ENCODE measurements at regions not wholly inside any gene's neighbourhood (a gene's known extent, or its start where the extent isn't known, plus 50 kb on each side); places are given as distances from the start of the nearest gene placed in this dataset.

- Histone ChIP-seq H3K23ac (ENCODE audit: low read length in 2 of 2) (peak overlapping the region in 1 of 2 experiments; percentile 96), H2BK12ac (ENCODE audit: low read length in 2 of 2) (peak overlapping the region; percentile 69 to 96), H2AFZ (ENCODE audit: low read depth, low read length) (no peak overlapping the region), H3K36me3 (ENCODE audit: control insufficient read depth in 1 of 2, insufficient read depth in 2 of 2, low read depth in 1 of 2, low read length in 2 of 2) (peaks cover 38 to 94% of the 10 kb centered on the region in 2 experiments), H3K79me1 (replicated peaks; ENCODE audit: low read length, poor library complexity, severe bottlenecking) (no peaks in the 10 kb centered on the region), H3K27me3 (ENCODE audit: control insufficient read depth in 1 of 2, insufficient read depth in 1 of 2, low read length in 2 of 2) (no peaks in the 10 kb centered on the region), H3K4ac (ENCODE audit: low read depth in 1 of 2, low read length in 2 of 2) (peak overlapping the region; percentile 57 to 84), H2BK5ac (ENCODE audit: low read depth, low read length, poor library complexity, severe bottlenecking) (peak overlapping the region; percentile 83), H3K4me1 (ENCODE audit: control insufficient read depth, insufficient read depth, low read depth, low read length) (peaks cover 44% of the 10 kb centered on the region), H3K4me3 (ENCODE audit: insufficient read depth in 1 of 2, low read depth in 1 of 2, low read length in 2 of 2) (peak overlapping the region in 1 of 2 experiments; percentile 67), H3K4me2 (ENCODE audit: low read length, poor library complexity, severe bottlenecking) (no peak overlapping the region), H4K91ac (ENCODE audit: low read length) (peak overlapping the region; percentile 73), H3K9ac (ENCODE audit: low read length) (peak overlapping the region; percentile 91), H3K27ac (ENCODE audit: low read length, poor library complexity, severe bottlenecking) (peak overlapping the region; percentile 99), H2BK120ac (ENCODE audit: low read depth, low read length) (peak overlapping the region; percentile 11), H2AK5ac (ENCODE audit: low read length, severe bottlenecking) (peak overlapping the region; percentile 96), H3K14ac (ENCODE audit: low read length in 2 of 2) (peak overlapping the region in 1 of 2 experiments; percentile 53), H2BK15ac (ENCODE audit: low read depth, poor library complexity, severe bottlenecking) (peak overlapping the region; percentile 74), H3K18ac (ENCODE audit: low read depth in 1 of 2, low read length in 2 of 2) (peak overlapping the region; percentile 46 to 85), H3K9me3 (ENCODE audit: control insufficient read depth, low read length) (no peaks in the 10 kb centered on the region), H4K8ac (ENCODE audit: low read length) (peak overlapping the region; percentile 81)
- WGBS: 100% methylated on average over 2 of the region's 3 CpGs
- peak; percentile 32 for DNase-seq
Observed at GRCh38 chr7:130902755-130903357, 168.8 kb upstream of the KLF14 start.

GRCh38 chr7:130903358-130903974 is 169.5 kb upstream of the KLF14 start:
- H3K14ac ChIP-seq (ENCODE audit: low read length in 2 of 2): no peak overlapping the region
- H4K8ac ChIP-seq (ENCODE audit: low read length): no peak overlapping the region
- 5% methylated on average over 7 of the region's 8 CpGs for WGBS

DNA sequence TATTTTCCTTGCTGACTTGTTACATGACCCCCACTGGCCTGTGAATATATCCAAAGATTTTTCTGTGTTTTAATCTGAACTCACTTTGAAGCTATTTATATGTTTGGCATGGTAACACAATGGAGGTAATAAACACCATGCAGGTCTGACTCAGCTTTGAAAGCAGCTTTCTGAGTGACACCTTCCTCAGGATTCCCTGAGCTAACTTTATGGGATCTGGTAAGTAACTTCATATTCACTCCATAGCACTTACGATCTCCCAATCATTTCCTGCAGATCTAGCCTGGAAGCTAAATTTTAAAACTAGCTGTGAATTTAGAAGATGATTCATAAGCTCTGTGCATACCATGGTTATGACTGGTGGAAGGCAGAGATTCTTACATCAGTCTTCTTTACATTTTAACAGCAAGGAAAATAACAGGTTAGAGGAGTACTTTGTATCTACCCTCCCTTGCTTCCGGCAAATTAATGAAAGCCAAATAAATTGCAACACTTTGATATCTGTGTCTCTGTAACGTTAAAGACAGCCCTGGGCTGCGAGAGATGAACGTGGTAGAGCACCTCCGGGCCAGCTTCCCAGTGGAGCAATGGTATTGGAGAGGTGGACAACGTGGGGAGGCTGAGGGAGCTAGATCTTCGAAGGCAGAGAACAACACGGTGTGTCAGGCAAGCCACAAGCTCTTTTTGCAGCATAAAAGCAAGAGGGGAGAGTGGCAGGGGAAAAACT is 170.2 kb upstream of the KLF14 start:
- Histone ChIP-seq H3K36me3 (ENCODE audit: control insufficient read depth in 1 of 2, insufficient read depth in 2 of 2, low read depth in 1 of 2, low read length in 2 of 2) (peaks cover 31 to 89% of the 10 kb centered on the region in 2 experiments), H3K27ac (ENCODE audit: low read length, poor library complexity, severe bottlenecking) (peak overlapping the region; percentile 99), H3K4me2 (ENCODE audit: low read length, poor library complexity, severe bottlenecking) (peak overlapping the region; percentile 68), H4K8ac (ENCODE audit: low read length) (peak overlapping the region; percentile 84), H2BK5ac (ENCODE audit: low read depth, low read length, poor library complexity, severe bottlenecking) (peak overlapping the region; percentile 67), H2AFZ (ENCODE audit: low read depth, low read length) (no peak overlapping the region), H3K4me3 (ENCODE audit: insufficient read depth in 1 of 2, low read depth in 1 of 2, low read length in 2 of 2) (peak overlapping the region in 1 of 2 experiments; percentile 67), H3K18ac (ENCODE audit: low read depth in 1 of 2, low read length in 2 of 2) (peak overlapping the region; percentile 41 to 84), H2BK120ac (ENCODE audit: low read depth, low read length) (peak overlapping the region; percentile 64), H2BK12ac (ENCODE audit: low read length in 2 of 2) (peak overlapping the region; percentile 75 to 84), H3K4me1 (ENCODE audit: control insufficient read depth, insufficient read depth, low read depth, low read length) (peaks cover 38% of the 10 kb centered on the region), H3K23ac (ENCODE audit: low read length in 2 of 2) (no peak overlapping the region), H4K91ac (ENCODE audit: low read length) (no peak overlapping the region), H3K9ac (ENCODE audit: low read length) (peak overlapping the region; percentile 91), H3K14ac (ENCODE audit: low read length in 2 of 2) (no peak overlapping the region), H2AK5ac (ENCODE audit: low read length, severe bottlenecking) (peak overlapping the region; percentile 69), H3K27me3 (ENCODE audit: control insufficient read depth in 1 of 2, insufficient read depth in 1 of 2, low read length in 2 of 2) (no peaks in the 10 kb centered on the region), H3K4ac (ENCODE audit: low read depth in 1 of 2, low read length in 2 of 2) (peak overlapping the region in 1 of 2 experiments; percentile 47), H3K79me1 (replicated peaks; ENCODE audit: low read length, poor library complexity, severe bottlenecking) (no peaks in the 10 kb centered on the region), H2BK15ac (ENCODE audit: low read depth, poor library complexity, severe bottlenecking) (no peak overlapping the region), H3K9me3 (ENCODE audit: control insufficient read depth, low read length) (no peaks in the 10 kb centered on the region)
- WGBS: 6% methylated on average over 8 of the region's 9 CpGs
- DNase-seq: peak; percentile 97

More at GRCh38 chr7:130903358-130903974, 169.5 kb upstream of the KLF14 start:
- H3K18ac ChIP-seq (ENCODE audit: low read depth in 1 of 2, low read length in 2 of 2): peak overlapping the region; percentile 46 to 56
- peak overlapping the region in 1 of 2 experiments; percentile 50 for H3K4ac ChIP-seq (ENCODE audit: low read depth in 1 of 2, low read length in 2 of 2)
- no peak overlapping the region for H2AFZ ChIP-seq (ENCODE audit: low read depth, low read length)
- peak overlapping the region; percentile 99 for H3K27ac ChIP-seq (ENCODE audit: low read length, poor library complexity, severe bottlenecking)
- H3K9me3 ChIP-seq (ENCODE audit: control insufficient read depth, low read length): no peaks in the 10 kb centered on the region
- H2BK120ac ChIP-seq (ENCODE audit: low read depth, low read length): no peak overlapping the region
- H2BK12ac ChIP-seq (ENCODE audit: low read length in 2 of 2): no peak overlapping the region
- no peak overlapping the region for H4K91ac ChIP-seq (ENCODE audit: low read length)
- no peak overlapping the region for H2BK15ac ChIP-seq (ENCODE audit: low read depth, poor library complexity, severe bottlenecking)
- no peak overlapping the region for H3K4me2 ChIP-seq (ENCODE audit: low read length, poor library complexity, severe bottlenecking)
- H3K4me1 ChIP-seq (ENCODE audit: control insufficient read depth, insufficient read depth, low read depth, low read length): peaks cover 40% of the 10 kb centered on the region
- H3K23ac ChIP-seq (ENCODE audit: low read length in 2 of 2): no peak overlapping the region
- H2AK5ac ChIP-seq (ENCODE audit: low read length, severe bottlenecking): peak overlapping the region; percentile 90
- peak overlapping the region; percentile 86 for H2BK5ac ChIP-seq (ENCODE audit: low read depth, low read length, poor library complexity, severe bottlenecking)
- H3K27me3 ChIP-seq (ENCODE audit: control insufficient read depth in 1 of 2, insufficient read depth in 1 of 2, low read length in 2 of 2): no peaks in the 10 kb centered on the region
- H3K36me3 ChIP-seq (ENCODE audit: control insufficient read depth in 1 of 2, insufficient read depth in 2 of 2, low read depth in 1 of 2, low read length in 2 of 2): peaks cover 36 to 89% of the 10 kb centered on the region in 2 experiments
- no peaks in the 10 kb centered on the region for H3K79me1 ChIP-seq (replicated peaks; ENCODE audit: low read length, poor library complexity, severe bottlenecking)
- DNase-seq: peak; percentile 99
- H3K9ac ChIP-seq (ENCODE audit: low read length): peak overlapping the region; percentile 91
- peak overlapping the region in 1 of 2 experiments; percentile 67 for H3K4me3 ChIP-seq (ENCODE audit: insufficient read depth in 1 of 2, low read depth in 1 of 2, low read length in 2 of 2)

DNA sequence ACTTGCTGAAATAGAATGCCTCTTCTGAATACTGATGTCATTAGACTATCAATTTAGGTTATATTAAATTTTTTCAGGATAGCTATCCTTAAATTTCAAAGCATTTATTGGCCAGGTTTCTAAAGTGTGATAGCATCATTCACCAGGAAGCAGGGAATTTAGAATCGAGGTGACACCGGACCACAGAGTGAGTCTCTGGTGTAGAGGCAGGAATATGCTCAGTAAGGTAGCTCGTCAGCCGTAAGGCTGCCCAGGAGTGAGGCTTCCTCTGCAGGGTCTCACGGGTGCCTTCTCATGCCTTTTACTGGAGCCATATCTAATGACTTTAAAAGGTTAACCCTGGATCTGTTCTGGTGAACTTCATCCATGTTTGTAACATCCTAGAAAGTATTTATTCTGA is 170.8 kb upstream of the KLF14 start:
- peak overlapping the region; percentile 33 for H3K4me2 ChIP-seq (ENCODE audit: low read length, poor library complexity, severe bottlenecking)
- H2BK5ac ChIP-seq (ENCODE audit: low read depth, low read length, poor library complexity, severe bottlenecking): peak overlapping the region; percentile 99
- no peak overlapping the region for H3K23ac ChIP-seq (ENCODE audit: low read length in 2 of 2)
- peaks cover 33 to 89% of the 10 kb centered on the region in 2 experiments for H3K36me3 ChIP-seq (ENCODE audit: control insufficient read depth in 1 of 2, insufficient read depth in 2 of 2, low read depth in 1 of 2, low read length in 2 of 2)
- no peaks in the 10 kb centered on the region for H3K9me3 ChIP-seq (ENCODE audit: control insufficient read depth, low read length)
- H2AFZ ChIP-seq (ENCODE audit: low read depth, low read length): no peak overlapping the region
- H3K14ac ChIP-seq (ENCODE audit: low read length in 2 of 2): no peak overlapping the region
- peak overlapping the region; percentile 91 for H3K9ac ChIP-seq (ENCODE audit: low read length)
- H2BK120ac ChIP-seq (ENCODE audit: low read depth, low read length): peak overlapping the region; percentile 77
- peak; percentile 33 for DNase-seq
- H3K79me1 ChIP-seq (replicated peaks; ENCODE audit: low read length, poor library complexity, severe bottlenecking): no peaks in the 10 kb centered on the region
- peak overlapping the region in 1 of 2 experiments; percentile 13 for H3K4ac ChIP-seq (ENCODE audit: low read depth in 1 of 2, low read length in 2 of 2)
- H2BK12ac ChIP-seq (ENCODE audit: low read length in 2 of 2): peak overlapping the region; percentile 33 to 63
- 53% methylated on average over 5 of the region's 5 CpGs for WGBS
- no peak overlapping the region for H2BK15ac ChIP-seq (ENCODE audit: low read depth, poor library complexity, severe bottlenecking)
- peak overlapping the region; percentile 90 to 92 for H3K18ac ChIP-seq (ENCODE audit: low read depth in 1 of 2, low read length in 2 of 2)
- H3K27ac ChIP-seq (ENCODE audit: low read length, poor library complexity, severe bottlenecking): peak overlapping the region; percentile 99
- peak overlapping the region; percentile 94 for H4K91ac ChIP-seq (ENCODE audit: low read length)
- peak overlapping the region; percentile 81 for H4K8ac ChIP-seq (ENCODE audit: low read length)
- peak overlapping the region in 1 of 2 experiments; percentile 67 for H3K4me3 ChIP-seq (ENCODE audit: insufficient read depth in 1 of 2, low read depth in 1 of 2, low read length in 2 of 2)
- peaks cover 40% of the 10 kb centered on the region for H3K4me1 ChIP-seq (ENCODE audit: control insufficient read depth, insufficient read depth, low read depth, low read length)
- no peaks in the 10 kb centered on the region for H3K27me3 ChIP-seq (ENCODE audit: control insufficient read depth in 1 of 2, insufficient read depth in 1 of 2, low read length in 2 of 2)
- H2AK5ac ChIP-seq (ENCODE audit: low read length, severe bottlenecking): peak overlapping the region; percentile 98

Measured in mesenchymal stem cell (in vitro differentiated cells and primary cell).